Osteocyte (in vitro differentiated cells): ENCODE measurements at regions not wholly inside any gene's neighbourhood (a gene's known extent, or its start where the extent isn't known, plus 50 kb on each side); places are given as distances from the start of the nearest gene placed in this dataset.

Source experiments
- DNase-seq: peaks from one replicate; pipeline ENCODE4 v3.0.0; 2021; ENCODE audit warnings: mixed read lengths; ENCODE audit not compliant: unreplicated experiment; ENCODE audit errors: extremely low spot score
- H3K27ac Mint-ChIP-seq: one replicate; pipeline ENCODE4 v1.8.0; 2021; ENCODE audit warnings: mild to moderate bottlenecking, mixed read lengths; ENCODE audit not compliant: unreplicated experiment
- H3K27me3 Mint-ChIP-seq: one replicate; pipeline ENCODE4 v1.8.0; 2021; ENCODE audit warnings: mixed read lengths; ENCODE audit not compliant: unreplicated experiment
- H3K36me3 Mint-ChIP-seq: one replicate; pipeline ENCODE4 v1.8.0; 2021; ENCODE audit warnings: mixed read lengths; ENCODE audit not compliant: unreplicated experiment
- H3K4me1 Mint-ChIP-seq: one replicate; pipeline ENCODE4 v1.8.0; 2021; ENCODE audit warnings: mixed read lengths; ENCODE audit not compliant: unreplicated experiment
- H3K4me3 Mint-ChIP-seq: one replicate; pipeline ENCODE4 v1.8.0; 2021; ENCODE audit warnings: mild to moderate bottlenecking, moderate library complexity, mixed read lengths; ENCODE audit not compliant: unreplicated experiment
- H3K9me3 Mint-ChIP-seq: one replicate; pipeline ENCODE4 v1.8.0; 2021; ENCODE audit warnings: mixed read lengths; ENCODE audit not compliant: unreplicated experiment
- CTCF ChIP-seq: fragments of 200-600 bp; sonication (generic); IDR thresholded peaks from 2 replicates; pipeline ENCODE4 v1.5.0; 2021; ENCODE audit warnings: antibody characterized with exemption, mild to moderate bottlenecking, moderate library complexity

DNA sequence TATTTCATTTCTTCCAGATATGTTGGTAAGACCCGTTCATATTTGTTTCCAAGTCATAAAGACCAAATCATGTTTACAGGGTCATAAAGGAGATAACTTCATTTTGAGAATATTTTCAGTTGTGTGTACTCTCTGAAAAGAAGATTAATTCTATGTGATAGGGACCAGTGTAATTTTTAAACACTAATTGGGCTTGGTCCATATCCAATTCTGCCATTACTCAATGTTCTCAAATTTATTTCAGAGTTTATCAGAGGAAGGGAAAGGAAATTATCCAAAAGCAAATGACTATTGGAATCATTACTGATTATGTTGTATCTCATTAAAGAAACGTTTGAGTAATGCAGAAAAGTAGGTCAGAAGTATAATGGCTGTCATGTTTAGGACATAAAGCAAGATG, 126.8 kb upstream of the DCN start:
- no peak overlapping the region for H3K4me3 Mint-ChIP-seq
- no peak overlapping the region for H3K27ac Mint-ChIP-seq
- H3K4me1 Mint-ChIP-seq: no peaks in the 10 kb centered on the region
- peaks cover under 1% of the 10 kb centered on the region for H3K9me3 Mint-ChIP-seq
- peaks cover under 1% of the 10 kb centered on the region for H3K36me3 Mint-ChIP-seq
- DNase-seq: no peak
- no peaks in the 10 kb centered on the region for H3K27me3 Mint-ChIP-seq
- no peak for TF ChIP-seq CTCF

GRCh38 chr12:91307957-91308670, 125.5 kb upstream of the DCN start:
- no peak overlapping the region for H3K4me3 Mint-ChIP-seq
- no peak for DNase-seq
- peaks cover 3% of the 10 kb centered on the region for H3K4me1 Mint-ChIP-seq
- H3K27ac Mint-ChIP-seq: no peak overlapping the region
- peaks cover 4% of the 10 kb centered on the region for H3K9me3 Mint-ChIP-seq
- TF ChIP-seq CTCF: no peak
- peaks cover 2% of the 10 kb centered on the region for H3K36me3 Mint-ChIP-seq
- H3K27me3 Mint-ChIP-seq: no peaks in the 10 kb centered on the region

DNA sequence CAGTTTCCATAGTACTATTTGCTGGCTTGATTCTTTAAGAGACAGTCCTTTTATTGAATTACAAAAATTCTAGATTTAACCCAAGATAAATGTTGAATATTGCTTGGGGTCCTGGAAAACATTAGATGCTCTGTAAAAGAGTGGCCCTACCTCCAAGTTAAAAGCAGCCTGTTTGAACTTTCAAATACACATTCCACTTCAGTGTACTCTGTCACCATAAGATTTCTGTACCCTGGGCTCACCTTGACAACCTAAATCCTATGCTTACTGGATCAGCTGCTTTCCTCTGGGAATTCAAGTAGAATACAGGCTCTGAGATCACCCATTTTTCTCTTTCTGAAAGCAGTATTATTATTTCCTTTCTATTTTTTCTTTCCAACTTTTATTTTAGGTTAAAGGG, 107.7 kb upstream of the DCN start:
- peaks cover 12% of the 10 kb centered on the region for H3K9me3 Mint-ChIP-seq
- TF ChIP-seq CTCF: no peak
- no peak overlapping the region for H3K27ac Mint-ChIP-seq
- peaks cover 11% of the 10 kb centered on the region for H3K4me1 Mint-ChIP-seq
- no peaks in the 10 kb centered on the region for H3K27me3 Mint-ChIP-seq
- DNase-seq: no peak
- no peaks in the 10 kb centered on the region for H3K36me3 Mint-ChIP-seq
- no peak overlapping the region for H3K4me3 Mint-ChIP-seq

DNA sequence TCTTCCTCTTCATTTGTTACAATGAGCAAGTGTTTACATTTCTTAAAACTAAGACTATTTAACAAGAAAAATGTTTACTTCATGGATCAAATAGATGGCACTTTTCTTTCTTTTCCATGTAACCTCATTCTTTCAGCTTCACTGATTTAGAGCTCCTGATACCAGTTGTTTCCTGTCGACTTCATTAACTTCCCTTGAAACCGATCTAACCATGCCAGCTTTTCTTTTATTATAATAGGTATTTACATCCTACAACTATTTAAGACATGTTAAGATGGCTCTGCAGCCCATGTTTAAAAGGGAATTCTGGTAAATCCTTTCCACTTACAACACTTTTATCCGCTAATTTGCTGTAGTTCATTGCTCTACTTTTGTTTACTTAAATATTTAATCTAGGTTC, 107.3 kb upstream of the DCN start:
- H3K4me3 Mint-ChIP-seq: no peak overlapping the region
- no peak for TF ChIP-seq CTCF
- no peaks in the 10 kb centered on the region for H3K36me3 Mint-ChIP-seq
- H3K9me3 Mint-ChIP-seq: peaks cover 12% of the 10 kb centered on the region
- DNase-seq: no peak
- H3K27ac Mint-ChIP-seq: no peak overlapping the region
- H3K27me3 Mint-ChIP-seq: no peaks in the 10 kb centered on the region
- peaks cover 13% of the 10 kb centered on the region for H3K4me1 Mint-ChIP-seq

DNA sequence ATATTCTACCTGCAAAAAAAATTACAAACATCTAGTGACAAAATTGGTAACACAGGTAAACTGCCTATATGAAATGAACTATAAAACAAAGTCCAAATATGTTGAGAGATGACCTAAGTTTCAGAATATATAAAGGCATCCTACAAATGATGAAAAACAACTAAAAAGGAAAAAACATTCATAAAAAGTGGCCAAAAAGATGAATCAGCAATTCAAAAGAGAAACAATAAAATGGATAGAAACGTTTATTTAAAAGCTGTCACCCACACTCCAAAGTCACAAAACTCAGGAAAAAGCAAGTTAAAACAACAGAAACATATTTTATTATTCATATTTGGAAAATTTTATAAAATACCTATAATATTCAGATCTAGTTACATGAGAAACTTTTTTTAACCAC, 106.5 kb upstream of the DCN start:
- peaks cover 12% of the 10 kb centered on the region for H3K9me3 Mint-ChIP-seq
- H3K27me3 Mint-ChIP-seq: no peaks in the 10 kb centered on the region
- H3K4me3 Mint-ChIP-seq: no peak overlapping the region
- no peak overlapping the region for H3K27ac Mint-ChIP-seq
- TF ChIP-seq CTCF: no peak
- H3K4me1 Mint-ChIP-seq: peaks cover 16% of the 10 kb centered on the region
- no peak for DNase-seq
- H3K36me3 Mint-ChIP-seq: no peaks in the 10 kb centered on the region
